Activated CD4-positive, alpha-beta memory T cell treated with anti-CD3 and anti-CD28 coated beads, Interleukin-2, amount 10 ng/mL, durations not matched to agents 7 days and 5 days (primary cell): ENCODE measurements at regions not wholly inside any gene's neighbourhood (a gene's known extent, or its start where the extent isn't known, plus 50 kb on each side); places are given as distances from the start of the nearest gene placed in this dataset.

Source experiments
- CTCF ChIA-PET: fragments of 350-600 bp; sonication (Branson Sonifier 250); formaldehyde crosslinking; loops from one replicate; lab custom pipeline; 2021; ENCODE audit warnings: antibody characterized with exemption, inconsistent platforms; lab: Charles Lee
- POLR2A ChIA-PET: fragments of 350-600 bp; sonication (Branson Sonifier 250); formaldehyde crosslinking; loops from one replicate; lab custom pipeline; 2021; ENCODE audit warnings: antibody characterized with exemption; lab: Charles Lee
- DNase-seq: peaks from one replicate; pipeline ENCODE4 v3.0.0-alpha.2; 2020
- H3K27ac Mint-ChIP-seq: one replicate; pipeline ENCODE4 v1.8.0; 2021; ENCODE audit warnings: mild to moderate bottlenecking, mixed read lengths
- H3K27me3 Mint-ChIP-seq: one replicate; pipeline ENCODE4 v1.8.0; 2021; ENCODE audit warnings: mixed read lengths
- H3K36me3 Mint-ChIP-seq: one replicate; pipeline ENCODE4 v1.8.0; 2021; ENCODE audit warnings: low read depth, mixed read lengths
- H3K4me1 Mint-ChIP-seq: one replicate; pipeline ENCODE4 v1.8.0; 2021; ENCODE audit warnings: mixed read lengths
- H3K4me3 Mint-ChIP-seq: one replicate; pipeline ENCODE4 v1.8.0; 2021; ENCODE audit warnings: mild to moderate bottlenecking, mixed read lengths
- H3K9me3 Mint-ChIP-seq: one replicate; pipeline ENCODE4 v1.8.0; 2021; ENCODE audit warnings: mixed read lengths

DNA sequence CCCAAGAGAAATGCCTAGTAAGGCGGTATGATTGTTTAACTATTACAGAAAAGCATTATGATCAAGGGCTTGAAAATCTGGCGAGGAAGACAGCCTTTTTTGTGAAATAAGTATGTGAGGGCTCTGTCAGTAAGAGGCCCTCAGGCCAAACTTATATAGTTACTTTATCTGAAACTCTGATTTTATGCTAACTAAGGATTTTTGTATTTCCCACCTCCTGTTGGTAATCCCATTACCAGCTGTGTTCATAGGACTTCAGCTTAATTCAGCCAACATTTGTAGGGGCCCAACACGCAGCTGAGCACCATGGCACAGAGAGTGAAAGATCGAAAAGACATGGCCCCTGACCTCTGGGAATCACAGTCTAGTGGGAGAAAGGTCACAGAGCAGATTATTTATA lies 318.3 kb upstream of the WWC1 start:
- H3K4me1 Mint-ChIP-seq: no peaks in the 10 kb centered on the region
- H3K27me3 Mint-ChIP-seq: no peaks in the 10 kb centered on the region
- H3K4me3 Mint-ChIP-seq: no peak overlapping the region
- H3K9me3 Mint-ChIP-seq: no peaks in the 10 kb centered on the region
- ChIA-PET CTCF (no interaction called here), POLR2A (no interaction called here)
- H3K36me3 Mint-ChIP-seq: no peaks in the 10 kb centered on the region
- no peak for DNase-seq
- no peak overlapping the region for H3K27ac Mint-ChIP-seq

GRCh38 chr5:167984951-167985350 lies 306.5 kb upstream of the WWC1 start:
- POLR2A ChIA-PET: no interaction called here
- Mint-ChIP-seq H3K27ac (no peak overlapping the region), H3K27me3 (no peaks in the 10 kb centered on the region), H3K36me3 (no peaks in the 10 kb centered on the region), H3K9me3 (no peaks in the 10 kb centered on the region), H3K4me3 (no peak overlapping the region), H3K4me1 (no peaks in the 10 kb centered on the region)
- CTCF ChIA-PET: no interaction called here
- DNase-seq: no peak

DNA sequence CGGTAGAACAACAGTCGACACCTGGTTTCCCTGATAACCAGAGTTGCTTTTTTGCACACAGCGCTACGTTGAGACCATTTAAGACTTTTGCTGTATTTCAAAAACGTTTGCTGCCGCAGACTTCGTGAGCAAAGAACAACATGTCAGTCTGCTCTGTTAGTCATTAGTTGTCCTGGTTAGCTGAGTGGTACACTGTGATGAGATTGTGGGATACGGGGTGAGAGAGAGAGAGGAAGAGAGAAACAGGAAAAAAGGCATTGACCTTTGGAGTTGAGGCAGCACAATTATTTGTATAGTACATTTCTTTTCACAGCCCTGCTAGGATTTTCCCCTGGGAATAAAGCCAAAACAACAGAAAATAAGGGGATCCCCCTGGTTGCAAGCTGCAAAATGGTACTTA lies 306.1 kb upstream of the WWC1 start:
- POLR2A ChIA-PET: no interaction called here
- no peaks in the 10 kb centered on the region for H3K4me1 Mint-ChIP-seq
- DNase-seq: no peak
- H3K27ac Mint-ChIP-seq: no peak overlapping the region
- CTCF ChIA-PET: no interaction called here
- no peaks in the 10 kb centered on the region for H3K36me3 Mint-ChIP-seq
- no peak overlapping the region for H3K4me3 Mint-ChIP-seq
- no peaks in the 10 kb centered on the region for H3K9me3 Mint-ChIP-seq
- no peaks in the 10 kb centered on the region for H3K27me3 Mint-ChIP-seq

DNA sequence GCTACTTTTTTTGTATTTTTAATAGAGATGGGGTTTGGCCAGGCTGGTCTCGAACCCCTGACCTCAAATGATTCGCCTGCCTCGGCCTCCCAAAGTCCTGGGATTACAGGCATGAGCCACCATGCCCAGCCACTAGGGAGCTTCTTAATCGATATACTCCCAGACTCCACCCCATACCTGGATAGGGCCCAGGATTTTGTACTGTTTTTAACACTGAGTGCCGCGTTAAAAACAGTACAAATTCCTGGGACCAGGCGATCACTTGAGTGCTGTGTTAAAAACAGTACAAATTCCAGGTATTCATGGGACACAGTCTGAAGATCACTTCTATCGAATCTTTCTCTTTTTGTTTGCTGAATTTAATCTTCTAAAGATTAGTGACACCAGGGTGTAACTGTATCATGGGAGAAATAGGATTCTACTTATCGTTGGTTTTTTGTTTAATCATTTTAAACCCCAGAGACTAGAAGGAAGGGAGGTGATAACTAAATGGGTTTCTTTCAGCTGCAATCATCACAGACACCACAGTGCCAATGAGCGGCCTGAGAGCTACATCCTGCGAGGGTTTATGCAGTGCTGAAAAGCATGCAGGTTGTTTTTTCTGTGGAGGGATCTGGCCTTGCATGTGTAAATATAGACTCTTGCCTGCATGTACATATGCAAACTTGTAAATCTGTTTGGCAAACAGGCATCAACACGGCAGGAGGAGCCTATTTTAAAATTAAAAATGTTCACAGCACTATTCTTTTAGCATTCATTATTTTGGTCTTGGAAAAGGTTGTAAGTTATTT lies 303.8 kb upstream of the WWC1 start:
- H3K9me3 Mint-ChIP-seq: no peaks in the 10 kb centered on the region
- CTCF ChIA-PET: no interaction called here
- H3K4me1 Mint-ChIP-seq: no peaks in the 10 kb centered on the region
- H3K27ac Mint-ChIP-seq: no peak overlapping the region
- H3K36me3 Mint-ChIP-seq: no peaks in the 10 kb centered on the region
- DNase-seq: no peak
- POLR2A ChIA-PET: no interaction called here
- H3K4me3 Mint-ChIP-seq: no peak overlapping the region
- H3K27me3 Mint-ChIP-seq: no peaks in the 10 kb centered on the region

- no peak overlapping the region for H3K27ac Mint-ChIP-seq
- no peaks in the 10 kb centered on the region for H3K27me3 Mint-ChIP-seq
- H3K4me1 Mint-ChIP-seq: no peaks in the 10 kb centered on the region
- ChIA-PET POLR2A (no interaction called here), CTCF (no interaction called here)
- no peak overlapping the region for H3K4me3 Mint-ChIP-seq
- no peak for DNase-seq
- H3K9me3 Mint-ChIP-seq: no peaks in the 10 kb centered on the region
- no peaks in the 10 kb centered on the region for H3K36me3 Mint-ChIP-seq
These were observed 298.6 kb upstream of the WWC1 start for GRCh38 chr5:167992868-167993267.

GRCh38 chr5:167993771-167994170 lies 297.7 kb upstream of the WWC1 start:
- no peaks in the 10 kb centered on the region for H3K4me1 Mint-ChIP-seq
- POLR2A ChIA-PET: no interaction called here

DNA sequence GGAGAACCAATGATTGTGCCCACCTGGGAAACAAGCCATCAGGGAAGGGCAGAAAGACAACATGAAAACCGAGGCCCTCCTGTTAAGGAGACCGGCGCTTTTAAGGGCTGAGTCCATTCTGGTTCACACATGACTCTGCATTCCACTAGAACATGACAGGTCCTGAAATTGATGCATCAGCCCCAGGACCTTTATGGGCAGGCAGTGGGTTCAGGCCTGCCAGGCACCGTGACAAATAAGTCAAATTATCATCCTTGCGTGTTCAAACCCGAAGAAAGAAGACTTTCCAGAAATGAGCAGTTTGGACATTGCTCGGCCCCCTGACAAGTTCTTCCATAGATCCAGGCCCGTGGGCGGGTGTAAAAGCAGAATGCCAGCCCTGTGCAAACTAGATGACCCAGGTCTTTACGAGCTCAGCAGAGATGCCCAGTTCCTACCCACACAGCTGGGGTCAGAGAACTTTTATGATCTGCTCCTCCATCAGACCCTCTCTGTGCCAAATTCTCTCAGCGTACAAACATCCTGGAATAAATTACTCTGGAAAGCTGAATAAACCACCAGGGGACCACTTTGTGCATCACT lies 295.5 kb upstream of the WWC1 start:
- H3K9me3 Mint-ChIP-seq: no peaks in the 10 kb centered on the region
- ChIA-PET POLR2A (no interaction called here), CTCF (no interaction called here)
- H3K4me3 Mint-ChIP-seq: no peak overlapping the region
- H3K27me3 Mint-ChIP-seq: no peaks in the 10 kb centered on the region
- H3K27ac Mint-ChIP-seq: no peak overlapping the region
- no peaks in the 10 kb centered on the region for H3K4me1 Mint-ChIP-seq
- no peaks in the 10 kb centered on the region for H3K36me3 Mint-ChIP-seq
- DNase-seq: no peak

More at GRCh38 chr5:167993771-167994170, 297.7 kb upstream of the WWC1 start:
- CTCF ChIA-PET: no interaction called here
- H3K27ac Mint-ChIP-seq: no peak overlapping the region
- H3K9me3 Mint-ChIP-seq: no peaks in the 10 kb centered on the region
- no peak overlapping the region for H3K4me3 Mint-ChIP-seq
- DNase-seq: no peak
- H3K36me3 Mint-ChIP-seq: no peaks in the 10 kb centered on the region
- no peaks in the 10 kb centered on the region for H3K27me3 Mint-ChIP-seq

- Mint-ChIP-seq H3K27me3 (no peaks in the 10 kb centered on the region), H3K9me3 (no peaks in the 10 kb centered on the region), H3K27ac (no peak overlapping the region), H3K36me3 (no peaks in the 10 kb centered on the region), H3K4me3 (no peak overlapping the region), H3K4me1 (no peaks in the 10 kb centered on the region)
- no peak for DNase-seq
- ChIA-PET CTCF (no interaction called here), POLR2A (no interaction called here)
These were observed 293.2 kb upstream of the WWC1 start for GRCh38 chr5:167998148-167998767.

- POLR2A ChIA-PET: no interaction called here
These were observed 292.3 kb upstream of the WWC1 start for GRCh38 chr5:167999182-167999581.

GRCh38 chr5:168001318-168001717 lies 290.1 kb upstream of the WWC1 start:
- ChIA-PET CTCF (no interaction called here), POLR2A (no interaction called here)
- Mint-ChIP-seq H3K4me3 (no peak overlapping the region), H3K27me3 (no peaks in the 10 kb centered on the region), H3K4me1 (no peaks in the 10 kb centered on the region), H3K27ac (no peak overlapping the region), H3K9me3 (no peaks in the 10 kb centered on the region), H3K36me3 (no peaks in the 10 kb centered on the region)
- DNase-seq: no peak

More at GRCh38 chr5:167999182-167999581, 292.3 kb upstream of the WWC1 start:
- no peaks in the 10 kb centered on the region for H3K4me1 Mint-ChIP-seq
- H3K27ac Mint-ChIP-seq: no peak overlapping the region
- DNase-seq: no peak
- CTCF ChIA-PET: no interaction called here
- H3K36me3 Mint-ChIP-seq: no peaks in the 10 kb centered on the region
- no peaks in the 10 kb centered on the region for H3K27me3 Mint-ChIP-seq
- H3K9me3 Mint-ChIP-seq: no peaks in the 10 kb centered on the region
- no peak overlapping the region for H3K4me3 Mint-ChIP-seq

- no peak overlapping the region for H3K4me3 Mint-ChIP-seq
- no peak for DNase-seq
- H3K27me3 Mint-ChIP-seq: no peaks in the 10 kb centered on the region
- POLR2A ChIA-PET: no interaction called here
- no peaks in the 10 kb centered on the region for H3K9me3 Mint-ChIP-seq
- H3K36me3 Mint-ChIP-seq: no peaks in the 10 kb centered on the region
- H3K27ac Mint-ChIP-seq: no peak overlapping the region
- CTCF ChIA-PET: no interaction called here
- H3K4me1 Mint-ChIP-seq: no peaks in the 10 kb centered on the region
These were observed 289.3 kb upstream of the WWC1 start for GRCh38 chr5:168002116-168002515.

DNA sequence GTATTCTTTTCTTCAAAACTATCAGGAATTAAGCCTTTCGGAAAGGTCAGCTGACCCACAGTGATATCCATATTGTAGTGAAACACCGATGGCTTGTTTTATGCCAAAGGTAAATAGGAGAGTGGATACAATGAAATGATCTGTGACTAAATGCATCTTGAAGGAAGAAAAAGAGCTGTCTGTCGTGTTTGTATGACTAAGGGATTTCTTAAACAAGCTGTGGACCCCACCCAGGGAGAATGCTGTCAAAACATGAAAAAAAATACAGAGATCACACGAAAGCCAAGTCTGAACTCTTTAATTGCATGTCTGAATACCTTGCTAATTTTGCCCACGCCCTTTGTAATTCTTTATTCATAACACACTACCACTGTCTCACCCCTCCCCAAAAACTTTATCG lies 286.4 kb upstream of the WWC1 start:
- no peaks in the 10 kb centered on the region for H3K27me3 Mint-ChIP-seq
- DNase-seq: no peak
- POLR2A ChIA-PET: no interaction called here

GRCh38 chr5:168005936-168006335 lies 285.5 kb upstream of the WWC1 start:
- Mint-ChIP-seq H3K27ac (no peak overlapping the region), H3K36me3 (no peaks in the 10 kb centered on the region), H3K4me3 (no peak overlapping the region), H3K4me1 (no peaks in the 10 kb centered on the region), H3K9me3 (no peaks in the 10 kb centered on the region), H3K27me3 (no peaks in the 10 kb centered on the region)
- no peak for DNase-seq
- ChIA-PET POLR2A (no interaction called here), CTCF (no interaction called here)

More for the DNA sequence above, 286.4 kb upstream of the WWC1 start:
- H3K27ac Mint-ChIP-seq: no peak overlapping the region
- H3K36me3 Mint-ChIP-seq: no peaks in the 10 kb centered on the region
- H3K4me3 Mint-ChIP-seq: no peak overlapping the region
- CTCF ChIA-PET: no interaction called here
- H3K4me1 Mint-ChIP-seq: no peaks in the 10 kb centered on the region
- H3K9me3 Mint-ChIP-seq: no peaks in the 10 kb centered on the region
